ENCODE measurements at regions not wholly inside any gene's neighbourhood (a gene's known extent, or its start where the extent isn't known, plus 50 kb on each side); places are given as distances from the start of the nearest gene placed in this dataset.
"Not testable (repeated sequence)": the region's sequence is repeated elsewhere in the genome, so short reads cannot be mapped to it uniquely, and the experiment has no call there.

GRCh38 chr5:82952326-82952725 lies 124.9 kb downstream of the TMEM167A start:
- DNase-seq (ENCODE audit: low spot score) = no peak

GRCh38 chr5:82944267-82944666 lies 132.9 kb downstream of the TMEM167A start:
- not testable (repeated sequence) for DNase-seq (ENCODE audit: low spot score)

- no peak for DNase-seq (ENCODE audit: low spot score)
Observed at GRCh38 chr5:82942083-82942881, 134.9 kb downstream of the TMEM167A start.

- DNase-seq (ENCODE audit: low spot score) = no peak
Observed at GRCh38 chr5:82938901-82939725, 138.1 kb downstream of the TMEM167A start.

- not testable (repeated sequence) for DNase-seq (ENCODE audit: low spot score)
Observed at GRCh38 chr5:82932473-82933220, 144.5 kb downstream of the TMEM167A start.

GRCh38 chr5:82931110-82931509 lies 146.1 kb downstream of the TMEM167A start:
- DNase-seq (ENCODE audit: low spot score) = no peak

- no peak for DNase-seq (ENCODE audit: low spot score)
Observed at GRCh38 chr5:82925061-82925411, 152.2 kb downstream of the TMEM167A start.

GRCh38 chr5:82924226-82925060 lies 152.8 kb downstream of the TMEM167A start:
- DNase-seq (ENCODE audit: low spot score) = no peak

- DNase-seq (ENCODE audit: low spot score) = peak; percentile 86
Observed at GRCh38 chr5:82922086-82922734, 155.0 kb downstream of the TMEM167A start.

GRCh38 chr5:82918311-82919031 lies 158.7 kb downstream of the TMEM167A start:
- DNase-seq (ENCODE audit: low spot score) = no peak

- DNase-seq (ENCODE audit: low spot score) = no peak
Observed at GRCh38 chr5:82917584-82917983, 159.6 kb downstream of the TMEM167A start.

GRCh38 chr5:82913971-82914370 lies 163.2 kb downstream of the TMEM167A start:
- DNase-seq (ENCODE audit: low spot score) = no peak

GRCh38 chr5:82912462-82912861 lies 164.7 kb downstream of the TMEM167A start:
- DNase-seq (ENCODE audit: low spot score) = no peak

GRCh38 chr5:82911910-82912309 lies 165.3 kb downstream of the TMEM167A start:
- no peak for DNase-seq (ENCODE audit: low spot score)

GRCh38 chr5:82910905-82911304 lies 166.3 kb downstream of the TMEM167A start:
- DNase-seq (ENCODE audit: low spot score) = no peak

- no peak for DNase-seq (ENCODE audit: low spot score)
Observed at GRCh38 chr5:82910491-82910890, 166.7 kb downstream of the TMEM167A start.

- no peak for DNase-seq (ENCODE audit: low spot score)
Observed at GRCh38 chr5:82909771-82910170, 167.4 kb downstream of the TMEM167A start.

- DNase-seq (ENCODE audit: low spot score) = no peak
Observed at GRCh38 chr5:82905986-82906385, 171.2 kb downstream of the TMEM167A start.

- DNase-seq (ENCODE audit: low spot score) = no peak
Observed at GRCh38 chr5:82901281-82901888, 175.8 kb downstream of the TMEM167A start.

GRCh38 chr5:82894716-82895115 lies 182.5 kb downstream of the TMEM167A start:
- DNase-seq (ENCODE audit: low spot score) = no peak

All from globus pallidus (tissue), 1 donor.